Left forelimb (tissue), 1 donor: ENCODE measurements at regions not wholly inside any gene's neighbourhood (a gene's known extent, or its start where the extent isn't known, plus 50 kb on each side); places are given as distances from the start of the nearest gene placed in this dataset.
A peak's percentile ranks its signal among the peaks of the same experiment; 100 is the strongest.
"Not testable (repeated sequence)": the region's sequence is repeated elsewhere in the genome, so short reads cannot be mapped to it uniquely, and the experiment has no call there.

ENCODE experiments used
- DNase-seq: peaks from one replicate; pipeline ENCODE4 v3.0.0-alpha.2; 2018; ENCODE audit warnings: low spot score

DNA sequence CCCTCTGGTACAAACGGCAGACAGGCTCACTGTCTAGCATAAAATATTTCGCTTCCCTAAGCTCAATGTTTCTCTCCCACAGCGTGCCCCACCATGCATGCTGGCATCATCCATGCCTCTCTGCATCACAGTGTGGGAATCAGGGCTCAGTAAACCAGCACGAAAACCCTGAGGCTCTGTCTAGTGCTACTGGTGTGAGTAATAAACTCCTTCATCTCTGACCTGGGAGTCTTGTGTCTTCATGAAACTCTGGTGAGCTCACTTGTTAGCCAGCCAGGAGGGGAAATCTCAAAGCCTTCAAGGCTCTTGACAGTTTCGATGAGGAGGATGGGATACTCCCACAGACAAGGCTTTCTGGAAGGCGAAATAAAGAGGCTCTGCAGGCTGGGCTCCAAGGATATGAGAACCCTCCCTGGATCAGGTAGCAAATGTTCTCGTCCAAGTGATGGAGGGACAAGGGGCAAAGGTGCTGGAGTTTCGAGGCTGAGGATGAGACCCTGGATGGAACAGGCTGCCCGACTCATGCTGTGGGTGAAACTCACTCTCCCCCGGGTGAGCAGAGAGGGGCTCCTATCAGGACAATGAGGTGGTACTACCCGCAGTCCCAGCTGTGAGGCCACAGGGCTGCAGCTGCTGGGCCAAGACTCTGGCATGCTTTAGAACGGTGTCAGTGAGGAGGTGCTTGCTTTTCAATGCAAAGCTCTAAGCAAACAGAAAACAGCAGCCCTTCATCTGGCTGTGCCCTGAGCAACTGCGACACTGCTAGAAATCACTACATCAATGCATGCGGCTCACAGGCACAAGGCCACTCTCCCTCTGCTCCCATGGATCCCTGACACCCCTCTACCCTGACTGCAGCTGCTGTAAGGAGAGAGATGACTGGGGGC lies 69.3 kb downstream of the SHANK2 start:
- DNase-seq = peak; percentile 34

- peak; percentile 49 for DNase-seq
These were observed 70.8 kb downstream of the SHANK2 start for GRCh38 chr11:71181566-71181965.

GRCh38 chr11:71180694-71181470 lies 71.5 kb downstream of the SHANK2 start:
- peak; percentile 23 for DNase-seq

- peak; percentile 26 for DNase-seq
These were observed 72.3 kb downstream of the SHANK2 start for GRCh38 chr11:71179877-71180605.

DNA sequence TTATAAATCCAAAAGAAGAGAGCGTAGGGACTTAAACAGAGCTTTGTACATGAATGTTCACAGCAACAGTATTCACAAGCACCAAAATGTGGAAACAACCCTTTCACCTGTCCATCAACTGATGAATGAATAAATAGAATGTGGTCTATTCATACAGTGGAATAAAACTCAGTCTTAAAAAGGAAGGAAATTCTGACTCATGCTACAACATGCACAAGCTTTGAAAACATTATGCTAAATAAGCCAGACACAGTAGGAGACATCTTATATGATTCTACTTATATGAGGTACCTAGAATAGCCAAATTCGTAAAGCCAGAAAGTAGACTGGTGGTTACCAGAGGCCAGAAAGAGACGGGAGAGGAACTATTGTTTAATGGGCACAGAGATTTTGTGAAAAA lies 74.3 kb downstream of the SHANK2 start:
- no peak for DNase-seq

GRCh38 chr11:71176812-71177211 lies 75.6 kb downstream of the SHANK2 start:
- no peak for DNase-seq

DNA sequence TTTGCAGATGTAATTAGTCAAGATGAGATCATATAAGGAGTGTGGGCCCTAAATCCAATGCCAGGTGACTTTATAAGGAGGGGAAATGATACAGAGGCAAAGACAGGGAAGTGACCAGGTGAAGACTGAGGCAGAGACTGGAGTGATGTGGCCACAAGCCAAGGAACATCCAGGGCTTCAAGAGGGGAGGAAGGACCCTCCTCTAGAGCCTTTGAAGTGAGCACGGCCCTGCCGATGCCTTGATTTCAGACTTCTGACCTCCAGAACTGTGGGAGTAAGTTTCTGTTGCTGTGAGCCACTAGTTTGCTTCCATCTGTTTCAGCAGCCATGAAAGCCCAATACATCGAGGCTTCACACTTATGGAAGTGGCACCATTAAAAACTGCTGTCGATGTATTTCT lies 78.7 kb downstream of the SHANK2 start:
- DNase-seq = peak; percentile 6

DNA sequence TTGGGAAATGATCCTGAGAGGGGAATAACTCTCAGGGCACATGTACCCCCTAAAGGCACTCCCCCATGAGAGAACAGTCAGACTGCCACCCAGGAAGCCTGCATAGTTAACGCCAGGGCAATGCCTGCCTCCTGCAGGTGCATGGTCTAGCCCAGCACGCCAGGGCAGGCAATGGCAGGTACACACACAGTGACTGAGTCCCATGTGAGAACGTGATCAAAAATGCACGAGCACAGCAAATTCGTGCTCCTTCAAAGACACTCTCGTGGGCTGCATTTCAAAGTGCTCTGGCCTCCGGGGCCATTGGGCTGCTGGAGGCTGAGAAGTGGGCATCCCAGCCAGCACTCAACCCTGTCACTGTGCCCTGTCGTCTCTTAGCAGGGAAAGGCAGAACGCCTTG lies 79.7 kb downstream of the SHANK2 start:
- peak; percentile 40 for DNase-seq

GRCh38 chr11:71171576-71171975 lies 80.8 kb downstream of the SHANK2 start:
- peak; percentile 22 for DNase-seq

- peak; percentile 58 for DNase-seq
These were observed 81.6 kb downstream of the SHANK2 start for GRCh38 chr11:71170624-71171423.

DNA sequence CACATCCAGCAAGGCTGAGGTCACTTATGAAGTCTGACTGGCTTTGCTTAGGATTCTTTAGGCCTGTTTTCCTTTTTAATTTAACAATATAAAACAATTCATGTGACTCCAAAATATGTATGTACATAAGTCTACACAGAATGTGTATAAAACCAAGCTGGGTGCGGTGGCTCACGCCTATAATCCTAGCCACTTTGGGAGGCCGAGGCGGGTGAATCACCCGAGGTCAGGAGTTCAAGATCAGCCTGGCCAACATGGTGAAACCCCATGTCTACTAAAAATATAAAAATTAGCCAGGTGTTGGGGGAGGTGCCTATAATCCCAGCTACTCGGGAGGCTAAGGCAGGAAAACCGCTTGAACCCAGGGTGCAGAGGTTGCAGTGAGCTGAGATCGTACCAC lies 83.1 kb downstream of the SHANK2 start:
- peak; percentile 14 for DNase-seq

DNA sequence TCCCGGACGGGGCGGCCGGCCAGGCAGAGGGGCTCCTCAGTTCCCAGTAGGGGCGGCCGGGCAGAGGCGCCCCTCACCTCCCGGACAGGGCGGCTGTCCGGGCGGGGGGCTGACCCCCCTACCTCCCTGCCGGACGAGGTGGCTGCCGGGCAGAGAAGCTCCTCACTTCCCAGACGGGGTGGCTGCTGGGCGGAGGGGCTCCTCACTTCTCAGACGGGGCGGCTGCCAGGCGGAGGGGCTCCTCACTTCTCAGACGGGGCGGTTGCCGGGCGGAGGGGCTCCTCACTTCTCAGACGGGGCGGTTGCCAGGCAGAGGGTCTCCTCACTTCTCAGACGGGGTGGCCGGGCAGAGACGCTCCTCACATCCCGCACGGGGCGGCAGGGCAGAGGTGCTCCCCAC lies 84.6 kb downstream of the SHANK2 start:
- not testable (repeated sequence) for DNase-seq

- DNase-seq = peak; percentile 50
These were observed 86.6 kb downstream of the SHANK2 start for GRCh38 chr11:71165771-71166170.

DNA sequence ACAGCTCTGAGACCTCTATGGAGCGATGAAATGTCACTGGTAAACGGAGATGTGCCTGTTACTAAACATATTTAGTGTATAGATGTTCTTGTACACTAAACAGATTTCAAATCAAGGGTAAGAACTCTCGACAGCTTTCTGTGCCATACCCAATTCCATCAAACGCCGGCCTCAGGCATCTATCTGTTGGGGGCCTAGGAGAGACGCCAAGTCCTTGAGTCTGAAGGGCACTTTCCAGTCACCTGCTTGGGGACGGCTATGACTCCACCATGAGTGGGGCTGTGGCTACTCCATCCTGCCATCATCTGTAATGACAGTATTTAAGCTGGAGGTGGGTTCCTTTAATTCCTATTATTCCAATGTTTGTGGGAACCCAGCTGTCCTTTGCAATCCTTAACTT lies 87.8 kb downstream of the SHANK2 start:
- no peak for DNase-seq

GRCh38 chr11:71164186-71164585 lies 88.2 kb downstream of the SHANK2 start:
- no peak for DNase-seq

DNA sequence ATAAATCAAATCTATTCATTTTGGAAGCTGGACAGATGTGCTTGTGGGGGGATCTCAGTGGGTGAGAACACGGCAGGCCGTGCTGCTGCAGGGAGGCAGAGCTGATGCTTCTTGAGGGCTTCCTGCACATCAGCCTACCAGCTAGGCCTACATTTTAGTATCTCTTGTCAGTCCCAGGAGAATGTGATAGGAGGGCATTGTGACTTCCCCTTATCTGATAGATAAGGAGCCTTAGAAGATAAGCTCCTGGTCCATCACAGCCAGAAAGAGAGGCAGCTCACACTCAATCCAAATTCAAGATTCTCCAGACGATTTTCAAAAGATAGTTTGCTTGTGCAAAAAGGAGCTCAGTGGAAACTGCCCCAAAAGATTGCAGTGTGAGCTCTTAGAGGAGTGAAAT lies 89.0 kb downstream of the SHANK2 start:
- no peak for DNase-seq

DNA sequence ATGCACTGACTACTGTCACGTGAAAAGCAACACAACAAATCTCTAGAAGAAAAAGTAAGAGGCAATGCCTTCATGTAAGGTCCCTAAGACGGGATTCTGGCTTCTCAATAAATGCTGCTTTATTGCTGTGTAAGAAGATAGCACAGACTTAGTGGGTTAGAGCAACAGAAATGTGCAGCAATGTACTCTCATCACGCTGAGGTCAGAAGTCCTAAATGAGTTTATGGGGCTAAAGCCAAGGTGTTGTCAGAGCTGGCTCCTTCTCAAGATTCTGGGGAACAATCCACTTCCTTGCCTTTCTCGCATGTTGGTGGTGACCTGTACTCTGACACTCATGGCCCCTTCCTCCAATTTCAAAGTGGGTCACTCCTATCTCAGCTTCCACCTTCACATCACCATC lies 93.4 kb downstream of the SHANK2 start:
- no peak for DNase-seq

DNA sequence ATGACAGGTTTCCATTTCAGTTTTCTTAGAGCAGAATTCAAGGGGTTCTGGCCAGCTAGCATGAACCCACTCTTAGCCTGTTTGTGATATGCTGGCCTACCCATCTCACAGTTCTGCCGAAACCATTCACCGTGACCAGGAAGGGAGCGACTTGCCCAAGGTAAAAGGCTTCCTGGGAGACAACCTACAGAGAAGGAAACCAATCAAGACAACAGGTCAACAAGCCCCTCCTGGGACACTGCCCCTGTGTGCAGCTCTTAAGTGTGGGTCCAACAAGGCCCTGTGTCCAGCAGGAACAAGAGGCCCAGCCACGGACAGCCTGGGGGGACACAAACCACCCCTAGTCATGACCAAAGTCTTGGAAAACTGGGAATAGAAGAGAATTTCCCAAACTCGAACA lies 94.7 kb downstream of the SHANK2 start:
- DNase-seq = peak; percentile 14

DNA sequence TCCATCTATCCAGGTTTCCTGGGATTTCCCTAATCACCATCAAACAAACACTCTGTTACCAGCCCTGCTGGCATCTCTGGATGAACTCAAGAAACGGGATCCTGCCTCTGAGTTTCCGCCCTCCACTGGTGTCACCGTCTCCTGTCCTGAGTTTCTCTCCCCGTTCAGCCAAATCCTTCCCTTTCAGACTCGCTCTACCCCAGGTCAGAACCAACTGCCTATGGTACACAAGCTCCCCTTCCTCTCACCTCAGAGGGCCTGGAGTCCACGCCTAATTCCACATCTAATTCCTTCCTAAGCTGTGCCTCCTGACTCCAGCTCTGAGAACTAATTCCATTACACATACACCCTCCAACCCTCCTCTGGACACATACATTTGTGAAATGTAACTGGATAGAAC lies 96.1 kb downstream of the SHANK2 start:
- DNase-seq = peak; percentile 51

DNA sequence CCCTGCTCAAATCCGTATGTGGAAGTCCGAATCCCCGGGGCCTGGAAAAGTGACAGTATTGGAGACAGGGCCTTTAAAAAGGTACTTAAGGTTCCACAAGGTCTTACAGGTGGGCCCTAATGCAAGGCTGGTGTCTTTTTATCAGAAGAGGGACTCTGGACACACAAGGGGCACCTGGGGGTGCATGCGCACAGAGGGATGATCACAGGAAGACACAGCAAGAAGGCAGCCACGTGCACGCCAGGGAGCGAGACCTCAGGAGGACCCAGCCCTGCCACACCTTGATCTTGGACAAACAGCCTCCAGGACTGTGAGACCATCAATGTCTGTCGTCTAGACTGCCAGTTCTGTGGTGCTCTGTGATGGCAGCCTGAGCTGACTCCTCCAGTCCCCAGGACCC lies 96.5 kb downstream of the SHANK2 start:
- DNase-seq = peak; percentile 37

- DNase-seq = peak; percentile 57
These were observed 98.0 kb downstream of the SHANK2 start for GRCh38 chr11:71154261-71154805.
